Neutrophil (primary cell): ENCODE measurements at regions not wholly inside any gene's neighbourhood (a gene's known extent, or its start where the extent isn't known, plus 50 kb on each side); places are given as distances from the start of the nearest gene placed in this dataset.

Experiments
- H3K27ac ChIP-seq: fragments of 200-600 bp; sonication (generic); 2 replicates; pipeline ENCODE4 v1.5.1; 2016; ENCODE audit warnings: mild to moderate bottlenecking, moderate library complexity
- H3K27me3 ChIP-seq: fragments of 200-600 bp; sonication (generic); 2 replicates; pipeline ENCODE4 v1.6.0; 2016; ENCODE audit warnings: mild to moderate bottlenecking
- H3K36me3 ChIP-seq: fragments of 200-600 bp; sonication (generic); 2 replicates; pipeline ENCODE4 v1.5.1; 2017
- H3K4me1 ChIP-seq, 2 experiments: fragments of 200-600 bp in 1 of 2; sonication (generic) in 1 of 2; 1 replicate in 1 of 2; 2 replicates in 1 of 2; pipeline versions ENCODE4 v1.5.1 to v1.6.1; 2013 to 2016; ENCODE audit warnings: low read depth in 1 of 2, low read length in 1 of 2, mild to moderate bottlenecking in 1 of 2, moderate library complexity in 1 of 2; ENCODE audit not compliant: control insufficient read depth in 1 of 2, insufficient read depth in 1 of 2
- H3K4me3 ChIP-seq, 2 experiments: fragments of 200-600 bp in 1 of 2; sonication (generic) in 1 of 2; 1 replicate in 1 of 2; 2 replicates in 1 of 2; pipeline ENCODE4 v1.5.1; 2013 to 2016; ENCODE audit warnings: low read depth in 1 of 2, low read length in 1 of 2, mild to moderate bottlenecking in 1 of 2, moderate library complexity in 1 of 2
- H3K9me3 ChIP-seq: fragments of 200-600 bp; sonication (generic); 2 replicates; pipeline ENCODE4 v1.5.1; 2016
- CTCF ChIP-seq: fragments of 200-600 bp; sonication (generic); IDR thresholded peaks from 2 replicates; pipeline ENCODE4 v1.5.1; 2016; ENCODE audit warnings: antibody characterized with exemption

DNA sequence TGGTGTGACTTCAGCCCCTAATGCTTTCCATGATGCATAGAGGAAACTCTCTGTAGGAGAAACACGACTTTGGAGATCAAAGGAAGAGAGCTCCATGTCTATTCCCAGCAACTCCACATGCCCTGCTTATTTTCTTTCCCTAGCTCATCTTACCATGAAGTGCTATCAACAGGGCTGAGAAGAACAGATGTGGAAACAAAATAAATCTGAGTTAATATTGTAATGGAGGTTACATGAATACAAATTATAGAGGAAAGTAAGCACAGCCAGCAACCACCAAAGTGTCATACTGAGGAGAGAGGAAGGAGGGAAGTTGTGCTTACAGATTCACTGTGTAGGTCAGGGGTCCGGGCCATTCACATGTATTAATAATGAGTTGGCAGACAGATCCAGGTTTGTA, 157.5 kb downstream of the RFPL4B start:
- H3K9me3 ChIP-seq = no peaks in the 10 kb centered on the region
- H3K27me3 ChIP-seq = no peaks in the 10 kb centered on the region
- H3K36me3 ChIP-seq = no peaks in the 10 kb centered on the region
- TF ChIP-seq CTCF = no peak
- H3K4me3 ChIP-seq = no peak overlapping the region
- no peak overlapping the region for H3K27ac ChIP-seq
- no peaks in the 10 kb centered on the region for H3K4me1 ChIP-seq

GRCh38 chr6:112511441-112511840, 164.3 kb downstream of the RFPL4B start:
- Histone ChIP-seq H3K4me1 (no peaks in the 10 kb centered on the region), H3K9me3 (no peaks in the 10 kb centered on the region)

GRCh38 chr6:112513175-112513574, 166.0 kb downstream of the RFPL4B start:
- no peak overlapping the region for H3K27ac ChIP-seq

More at GRCh38 chr6:112511441-112511840, 164.3 kb downstream of the RFPL4B start:
- no peak for TF ChIP-seq CTCF
- no peak overlapping the region for H3K27ac ChIP-seq
- no peaks in the 10 kb centered on the region for H3K36me3 ChIP-seq
- H3K27me3 ChIP-seq = no peaks in the 10 kb centered on the region
- H3K4me3 ChIP-seq = no peak overlapping the region

GRCh38 chr6:112522587-112522986, 175.5 kb downstream of the RFPL4B start:
- H3K27ac ChIP-seq = no peak overlapping the region
- no peaks in the 10 kb centered on the region for H3K27me3 ChIP-seq
- no peaks in the 10 kb centered on the region for H3K9me3 ChIP-seq
- no peaks in the 10 kb centered on the region for H3K36me3 ChIP-seq
- no peaks in the 10 kb centered on the region for H3K4me1 ChIP-seq
- no peak for TF ChIP-seq CTCF
- H3K4me3 ChIP-seq = no peak overlapping the region

More at GRCh38 chr6:112513175-112513574, 166.0 kb downstream of the RFPL4B start:
- Histone ChIP-seq H3K9me3 (no peaks in the 10 kb centered on the region), H3K36me3 (no peaks in the 10 kb centered on the region), H3K4me3 (no peak overlapping the region), H3K4me1 (no peaks in the 10 kb centered on the region), H3K27me3 (no peaks in the 10 kb centered on the region)
- TF ChIP-seq CTCF = no peak

GRCh38 chr6:112524071-112524470, 176.9 kb downstream of the RFPL4B start:
- Histone ChIP-seq H3K27ac (no peak overlapping the region), H3K4me3 (no peak overlapping the region), H3K4me1 (no peaks in the 10 kb centered on the region), H3K36me3 (no peaks in the 10 kb centered on the region), H3K27me3 (no peaks in the 10 kb centered on the region), H3K9me3 (no peaks in the 10 kb centered on the region)
- no peak for TF ChIP-seq CTCF

DNA sequence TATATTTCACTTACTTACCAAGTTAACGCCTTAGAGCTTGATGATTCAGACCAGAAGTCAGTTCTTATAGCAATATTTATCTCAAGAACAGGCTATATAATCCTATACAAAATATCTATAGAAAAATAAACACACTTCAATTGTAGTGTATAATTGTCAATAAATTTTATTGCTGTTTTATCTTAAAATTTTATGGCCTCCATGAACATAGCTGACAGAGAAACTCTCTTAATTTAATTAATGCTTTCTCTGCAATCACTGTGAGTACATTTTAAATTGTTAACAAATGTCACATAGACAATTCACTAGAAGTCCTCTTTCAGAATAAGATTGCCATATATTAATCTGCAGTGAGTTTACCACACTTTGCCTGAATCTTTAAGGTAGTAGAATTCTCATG, 178.6 kb downstream of the RFPL4B start:
- Histone ChIP-seq H3K9me3 (no peaks in the 10 kb centered on the region), H3K36me3 (no peaks in the 10 kb centered on the region), H3K4me3 (no peak overlapping the region), H3K27me3 (no peaks in the 10 kb centered on the region), H3K4me1 (no peaks in the 10 kb centered on the region), H3K27ac (no peak overlapping the region)
- TF ChIP-seq CTCF = no peak
